ENCODE measurements at regions not wholly inside any gene's neighbourhood (a gene's known extent, or its start where the extent isn't known, plus 50 kb on each side); places are given as distances from the start of the nearest gene placed in this dataset.

DNA sequence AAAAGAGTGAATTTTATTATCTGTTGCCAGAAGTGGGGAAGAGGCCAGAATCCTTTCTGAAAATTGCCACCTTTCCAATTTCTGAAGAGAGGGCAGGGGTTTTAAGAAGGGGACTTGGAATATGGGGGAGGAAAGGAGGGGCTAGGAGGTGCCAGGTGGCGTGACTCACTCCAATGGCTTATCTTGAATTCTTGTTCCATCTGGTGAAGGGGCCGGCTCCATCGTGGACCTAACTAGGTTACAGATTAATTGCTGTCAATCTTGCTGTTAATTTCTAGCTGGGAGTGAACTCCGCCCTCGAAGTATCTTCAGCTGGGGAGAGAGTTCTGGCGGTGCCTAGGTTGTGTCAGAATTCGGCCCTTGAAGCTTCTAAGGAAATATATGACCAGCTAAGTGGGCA, 138.7 kb downstream of the YTHDC2 start:
- TF ChIP-seq SPI1 (IDR thresholded peaks at IDR 0.05; ENCODE audit: borderline replicate concordance, low read depth) (no peak), GABPA (IDR thresholded peaks at IDR 0.05; ENCODE audit: low read depth) (no peak), POLR2AphosphoS5 (IDR thresholded peaks at IDR 0.05; ENCODE audit: low read depth) (no peak)
- TF ChIP-seq, protein P1, sequence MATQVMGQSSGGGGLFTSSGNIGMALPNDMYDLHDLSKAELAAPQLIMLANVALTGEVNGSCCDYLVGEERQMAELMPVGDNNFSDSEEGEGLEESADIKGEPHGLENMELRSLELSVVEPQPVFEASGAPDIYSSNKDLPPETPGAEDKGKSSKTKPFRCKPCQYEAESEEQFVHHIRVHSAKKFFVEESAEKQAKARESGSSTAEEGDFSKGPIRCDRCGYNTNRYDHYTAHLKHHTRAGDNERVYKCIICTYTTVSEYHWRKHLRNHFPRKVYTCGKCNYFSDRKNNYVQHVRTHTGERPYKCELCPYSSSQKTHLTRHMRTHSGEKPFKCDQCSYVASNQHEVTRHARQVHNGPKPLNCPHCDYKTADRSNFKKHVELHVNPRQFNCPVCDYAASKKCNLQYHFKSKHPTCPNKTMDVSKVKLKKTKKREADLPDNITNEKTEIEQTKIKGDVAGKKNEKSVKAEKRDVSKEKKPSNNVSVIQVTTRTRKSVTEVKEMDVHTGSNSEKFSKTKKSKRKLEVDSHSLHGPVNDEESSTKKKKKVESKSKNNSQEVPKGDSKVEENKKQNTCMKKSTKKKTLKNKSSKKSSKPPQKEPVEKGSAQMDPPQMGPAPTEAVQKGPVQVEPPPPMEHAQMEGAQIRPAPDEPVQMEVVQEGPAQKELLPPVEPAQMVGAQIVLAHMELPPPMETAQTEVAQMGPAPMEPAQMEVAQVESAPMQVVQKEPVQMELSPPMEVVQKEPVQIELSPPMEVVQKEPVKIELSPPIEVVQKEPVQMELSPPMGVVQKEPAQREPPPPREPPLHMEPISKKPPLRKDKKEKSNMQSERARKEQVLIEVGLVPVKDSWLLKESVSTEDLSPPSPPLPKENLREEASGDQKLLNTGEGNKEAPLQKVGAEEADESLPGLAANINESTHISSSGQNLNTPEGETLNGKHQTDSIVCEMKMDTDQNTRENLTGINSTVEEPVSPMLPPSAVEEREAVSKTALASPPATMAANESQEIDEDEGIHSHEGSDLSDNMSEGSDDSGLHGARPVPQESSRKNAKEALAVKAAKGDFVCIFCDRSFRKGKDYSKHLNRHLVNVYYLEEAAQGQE (IDR thresholded peaks at IDR 0.05; ENCODE audit: insufficient replicate concordance, low read depth) = no peak
- TF ChIP-seq, protein P2, sequence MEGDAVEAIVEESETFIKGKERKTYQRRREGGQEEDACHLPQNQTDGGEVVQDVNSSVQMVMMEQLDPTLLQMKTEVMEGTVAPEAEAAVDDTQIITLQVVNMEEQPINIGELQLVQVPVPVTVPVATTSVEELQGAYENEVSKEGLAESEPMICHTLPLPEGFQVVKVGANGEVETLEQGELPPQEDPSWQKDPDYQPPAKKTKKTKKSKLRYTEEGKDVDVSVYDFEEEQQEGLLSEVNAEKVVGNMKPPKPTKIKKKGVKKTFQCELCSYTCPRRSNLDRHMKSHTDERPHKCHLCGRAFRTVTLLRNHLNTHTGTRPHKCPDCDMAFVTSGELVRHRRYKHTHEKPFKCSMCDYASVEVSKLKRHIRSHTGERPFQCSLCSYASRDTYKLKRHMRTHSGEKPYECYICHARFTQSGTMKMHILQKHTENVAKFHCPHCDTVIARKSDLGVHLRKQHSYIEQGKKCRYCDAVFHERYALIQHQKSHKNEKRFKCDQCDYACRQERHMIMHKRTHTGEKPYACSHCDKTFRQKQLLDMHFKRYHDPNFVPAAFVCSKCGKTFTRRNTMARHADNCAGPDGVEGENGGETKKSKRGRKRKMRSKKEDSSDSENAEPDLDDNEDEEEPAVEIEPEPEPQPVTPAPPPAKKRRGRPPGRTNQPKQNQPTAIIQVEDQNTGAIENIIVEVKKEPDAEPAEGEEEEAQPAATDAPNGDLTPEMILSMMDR (IDR thresholded peaks at IDR 0.05; ENCODE audit: insufficient read depth, low read length) = no peak
- DNase-seq (ENCODE audit: low read depth in 1 of 2, low spot score in 1 of 2) = no peak
- no peak overlapping the region for H3K4me3 ChIP-seq (replicated peaks; ENCODE audit: insufficient read depth, low read length)
- no peaks in the 10 kb centered on the region for H3K27me3 ChIP-seq (ENCODE audit: insufficient read depth, poor library complexity, severe bottlenecking)
- H3K27ac ChIP-seq (replicated peaks) = no peak overlapping the region

DNA sequence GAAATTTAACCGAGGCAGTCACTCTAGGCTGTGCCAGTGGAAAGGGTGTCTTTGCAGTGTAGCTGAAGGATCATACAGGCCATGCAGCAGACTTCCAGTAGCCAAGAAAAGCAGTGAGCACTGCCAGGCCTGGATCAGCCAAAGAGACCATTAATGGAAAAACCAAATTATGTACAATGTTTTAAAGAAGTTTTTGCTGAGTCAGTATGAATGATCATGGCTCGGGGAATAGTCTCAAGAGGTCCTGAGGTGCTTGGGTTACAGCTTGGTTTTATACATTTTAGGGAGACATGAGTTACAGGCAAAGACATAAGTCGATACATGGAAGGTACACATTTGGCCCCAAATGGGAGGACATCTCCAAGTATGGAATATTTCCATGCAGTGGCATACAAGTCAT, 141.3 kb downstream of the YTHDC2 start:
- H3K4me3 ChIP-seq (replicated peaks; ENCODE audit: insufficient read depth, low read length) = no peak overlapping the region
- TF ChIP-seq, protein P2 (IDR thresholded peaks at IDR 0.05; ENCODE audit: insufficient read depth, low read length) = no peak
- TF ChIP-seq, protein P1 (IDR thresholded peaks at IDR 0.05; ENCODE audit: insufficient replicate concordance, low read depth) = no peak
- TF ChIP-seq SPI1 (IDR thresholded peaks at IDR 0.05; ENCODE audit: borderline replicate concordance, low read depth) (no peak), POLR2AphosphoS5 (IDR thresholded peaks at IDR 0.05; ENCODE audit: low read depth) (no peak), GABPA (IDR thresholded peaks at IDR 0.05; ENCODE audit: low read depth) (no peak)
- no peak for DNase-seq (ENCODE audit: low read depth in 1 of 2, low spot score in 1 of 2)
- no peaks in the 10 kb centered on the region for H3K27me3 ChIP-seq (ENCODE audit: insufficient read depth, poor library complexity, severe bottlenecking)
- H3K27ac ChIP-seq (replicated peaks) = no peak overlapping the region

DNA sequence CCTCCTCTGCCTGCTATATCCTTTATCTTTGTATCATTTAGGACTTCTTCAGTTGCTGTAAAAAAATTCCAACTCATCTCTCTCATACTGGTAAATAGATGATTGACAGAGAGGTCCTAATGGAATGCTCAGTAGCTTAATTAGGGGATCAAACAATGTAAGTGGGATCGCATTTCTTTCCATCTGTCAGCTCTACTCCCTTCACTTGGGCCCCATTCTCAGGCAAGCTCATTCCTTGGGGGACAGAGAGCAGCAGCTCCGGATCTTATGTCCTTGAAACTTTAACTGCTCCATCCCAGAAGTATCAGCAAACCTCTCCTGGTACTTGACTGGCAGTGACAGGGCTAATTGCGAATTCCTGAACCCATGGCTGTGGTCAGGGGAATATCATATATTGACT, 146.7 kb downstream of the YTHDC2 start:
- TF ChIP-seq, protein P2 (IDR thresholded peaks at IDR 0.05; ENCODE audit: insufficient read depth, low read length) = no peak
- TF ChIP-seq GABPA (IDR thresholded peaks at IDR 0.05; ENCODE audit: low read depth) (no peak), SPI1 (IDR thresholded peaks at IDR 0.05; ENCODE audit: borderline replicate concordance, low read depth) (no peak), POLR2AphosphoS5 (IDR thresholded peaks at IDR 0.05; ENCODE audit: low read depth) (no peak)
- TF ChIP-seq, protein P1 (IDR thresholded peaks at IDR 0.05; ENCODE audit: insufficient replicate concordance, low read depth) = no peak
- Histone ChIP-seq H3K27ac (replicated peaks) (no peak overlapping the region), H3K27me3 (ENCODE audit: insufficient read depth, poor library complexity, severe bottlenecking) (no peaks in the 10 kb centered on the region), H3K4me3 (replicated peaks; ENCODE audit: insufficient read depth, low read length) (no peak overlapping the region)
- no peak for DNase-seq (ENCODE audit: low read depth in 1 of 2, low spot score in 1 of 2)

Measured in HL-60 (cell line).